Smooth muscle cell (in vitro differentiated cells): ENCODE measurements at regions not wholly inside any gene's neighbourhood (a gene's known extent, or its start where the extent isn't known, plus 50 kb on each side); places are given as distances from the start of the nearest gene placed in this dataset.

Source experiments
- DNase-seq: peaks from one replicate; lab custom pipeline; 2025; ENCODE audit not compliant: unreplicated experiment; lab: John Stamatoyannopoulos, UW
- H2AFZ ChIP-seq: fragments of 200-600 bp; sonication (generic); 2 replicates; pipeline ENCODE4 v1.6.0; 2016; ENCODE audit warnings: antibody characterized with exemption, low read depth, mild to moderate bottlenecking
- H3F3A ChIP-seq: fragments of 200-600 bp; sonication (generic); 2 replicates; pipeline ENCODE4 v1.6.0; 2017; ENCODE audit warnings: antibody characterized with exemption, low read depth
- H3K27ac ChIP-seq: fragments of 200-600 bp; sonication (generic); 2 replicates; pipeline ENCODE4 v1.5.1; 2016; ENCODE audit warnings: low read depth, mild to moderate bottlenecking
- H3K27me3 ChIP-seq: fragments of 200-600 bp; sonication (generic); 2 replicates; pipeline ENCODE4 v1.6.1; 2016; ENCODE audit warnings: low read depth, mild to moderate bottlenecking
- H3K36me3 ChIP-seq: fragments of 200-600 bp; sonication (generic); 2 replicates; pipeline ENCODE4 v1.5.1; 2016; ENCODE audit warnings: low read depth
- H3K4me1 ChIP-seq: fragments of 200-600 bp; sonication (generic); 2 replicates; pipeline ENCODE4 v1.5.1; 2016; ENCODE audit warnings: low read depth
- H3K4me2 ChIP-seq: fragments of 200-600 bp; sonication (generic); 2 replicates; pipeline ENCODE4 v1.6.0; 2016; ENCODE audit warnings: mild to moderate bottlenecking
- H3K4me3 ChIP-seq: fragments of 200-600 bp; sonication (generic); 2 replicates; pipeline ENCODE4 v1.5.1; 2016; ENCODE audit warnings: mild to moderate bottlenecking
- H3K79me2 ChIP-seq: fragments of 200-600 bp; sonication (generic); 2 replicates; pipeline ENCODE4 v1.6.0; 2016; ENCODE audit warnings: low read depth, mild to moderate bottlenecking
- H3K9ac ChIP-seq: fragments of 200-600 bp; sonication (generic); 2 replicates; pipeline ENCODE4 v1.6.0; 2016; ENCODE audit warnings: low read depth
- H3K9me3 ChIP-seq: fragments of 200-600 bp; sonication (generic); replicated peaks from 2 replicates; pipeline ENCODE4 v1.5.1; 2016; ENCODE audit warnings: low read depth
- H4K20me1 ChIP-seq: fragments of 200-600 bp; sonication (generic); 2 replicates; pipeline ENCODE4 v1.6.0; 2016; ENCODE audit warnings: low read depth
- WGBS: methylation state at CpG from one replicate; pipeline ENCODE4 v1.1.7; 2016; ENCODE audit warnings: low lambda C conversion rate; 5-methylcytosine and 5-hydroxymethylcytosine counted together
- TF ChIP-seq, protein P1 (sequence below): fragments of 200-600 bp; sonication (generic); IDR thresholded peaks from 2 replicates; pipeline ENCODE4 v1.5.1; 2017; ENCODE audit warnings: borderline replicate concordance, mild to moderate bottlenecking, antibody characterized with exemption; ENCODE audit not compliant: insufficient read depth, poor library complexity, severe bottlenecking

DNA sequence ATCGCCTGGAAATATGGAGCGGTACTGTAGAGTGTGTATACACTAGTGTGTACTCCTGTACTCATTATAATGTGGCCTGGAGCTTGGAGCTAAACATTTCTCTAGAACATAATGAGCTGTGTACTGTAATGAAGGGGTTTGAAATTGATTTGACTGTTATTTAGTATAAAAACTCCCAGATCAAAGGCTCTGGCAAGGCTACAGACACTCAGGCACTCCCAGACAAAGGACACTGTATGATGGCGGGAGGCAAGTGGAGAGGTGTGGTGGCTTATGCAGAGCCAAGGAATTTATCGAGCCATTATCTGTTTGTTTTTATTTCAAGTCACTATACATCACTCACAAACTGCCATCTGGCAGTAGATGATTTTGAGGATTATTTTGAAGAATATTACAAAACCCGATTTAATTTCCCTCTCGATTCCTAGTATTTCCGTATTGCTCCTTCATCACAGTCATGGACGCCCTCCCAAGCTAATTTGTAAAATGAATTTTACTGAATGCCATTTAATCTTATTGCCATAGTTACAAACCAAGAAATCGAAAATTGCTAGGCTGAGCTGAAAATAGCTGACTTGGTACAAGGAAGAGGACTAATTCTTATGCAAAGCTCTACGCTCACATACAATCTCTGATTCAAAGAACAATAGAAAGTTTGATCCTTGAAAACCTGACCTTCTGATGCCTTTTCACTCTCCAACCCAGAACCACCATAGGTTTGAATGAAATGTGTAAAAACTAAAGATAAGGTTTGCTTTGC lies 240.2 kb upstream of the SEMA6A start:
- no peaks in the 10 kb centered on the region for H3K9me3 ChIP-seq
- DNase-seq: no peak
- H3K27me3 ChIP-seq: no peaks in the 10 kb centered on the region
- H3F3A ChIP-seq: no peaks in the 10 kb centered on the region
- H3K9ac ChIP-seq: no peak overlapping the region
- H3K27ac ChIP-seq: no peak overlapping the region
- WGBS: 89% methylated on average over 10 of the region's 10 CpGs
- no peak overlapping the region for H3K4me2 ChIP-seq
- H3K36me3 ChIP-seq: no peaks in the 10 kb centered on the region
- no peak overlapping the region for H3K4me3 ChIP-seq
- no peak overlapping the region for H2AFZ ChIP-seq
- no peaks in the 10 kb centered on the region for H3K79me2 ChIP-seq
- peaks cover 19% of the 10 kb centered on the region for H3K4me1 ChIP-seq
- TF ChIP-seq, protein P1, sequence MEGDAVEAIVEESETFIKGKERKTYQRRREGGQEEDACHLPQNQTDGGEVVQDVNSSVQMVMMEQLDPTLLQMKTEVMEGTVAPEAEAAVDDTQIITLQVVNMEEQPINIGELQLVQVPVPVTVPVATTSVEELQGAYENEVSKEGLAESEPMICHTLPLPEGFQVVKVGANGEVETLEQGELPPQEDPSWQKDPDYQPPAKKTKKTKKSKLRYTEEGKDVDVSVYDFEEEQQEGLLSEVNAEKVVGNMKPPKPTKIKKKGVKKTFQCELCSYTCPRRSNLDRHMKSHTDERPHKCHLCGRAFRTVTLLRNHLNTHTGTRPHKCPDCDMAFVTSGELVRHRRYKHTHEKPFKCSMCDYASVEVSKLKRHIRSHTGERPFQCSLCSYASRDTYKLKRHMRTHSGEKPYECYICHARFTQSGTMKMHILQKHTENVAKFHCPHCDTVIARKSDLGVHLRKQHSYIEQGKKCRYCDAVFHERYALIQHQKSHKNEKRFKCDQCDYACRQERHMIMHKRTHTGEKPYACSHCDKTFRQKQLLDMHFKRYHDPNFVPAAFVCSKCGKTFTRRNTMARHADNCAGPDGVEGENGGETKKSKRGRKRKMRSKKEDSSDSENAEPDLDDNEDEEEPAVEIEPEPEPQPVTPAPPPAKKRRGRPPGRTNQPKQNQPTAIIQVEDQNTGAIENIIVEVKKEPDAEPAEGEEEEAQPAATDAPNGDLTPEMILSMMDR: no peak
- no peaks in the 10 kb centered on the region for H4K20me1 ChIP-seq

- 73% methylated on average over 2 of the region's 2 CpGs for WGBS
- Histone ChIP-seq H3K9me3 (no peaks in the 10 kb centered on the region), H3K4me2 (no peak overlapping the region), H3K4me1 (peaks cover 20% of the 10 kb centered on the region), H3K36me3 (no peaks in the 10 kb centered on the region), H4K20me1 (no peaks in the 10 kb centered on the region), H3K27ac (no peak overlapping the region), H3K79me2 (no peaks in the 10 kb centered on the region), H2AFZ (no peak overlapping the region), H3F3A (no peaks in the 10 kb centered on the region), H3K27me3 (no peaks in the 10 kb centered on the region), H3K4me3 (no peak overlapping the region), H3K9ac (no peak overlapping the region)
- TF ChIP-seq, protein P1: no peak
- DNase-seq: no peak
These were observed 239.3 kb upstream of the SEMA6A start for GRCh38 chr5:116813906-116814305.

GRCh38 chr5:116813356-116813755 lies 238.7 kb upstream of the SEMA6A start:
- Histone ChIP-seq H3F3A (no peaks in the 10 kb centered on the region), H3K9ac (no peak overlapping the region), H3K36me3 (no peaks in the 10 kb centered on the region), H2AFZ (no peak overlapping the region), H3K9me3 (no peaks in the 10 kb centered on the region), H3K4me3 (no peak overlapping the region), H4K20me1 (no peaks in the 10 kb centered on the region), H3K4me1 (peaks cover 20% of the 10 kb centered on the region), H3K27me3 (no peaks in the 10 kb centered on the region), H3K4me2 (no peak overlapping the region), H3K27ac (no peak overlapping the region), H3K79me2 (no peaks in the 10 kb centered on the region)
- TF ChIP-seq, protein P1: no peak
- WGBS: 94% methylated on average over 2 of the region's 2 CpGs
- DNase-seq: no peak

GRCh38 chr5:116810951-116811350 lies 236.3 kb upstream of the SEMA6A start:
- Histone ChIP-seq H3K4me1 (peaks cover 20% of the 10 kb centered on the region), H3K4me2 (no peak overlapping the region), H3K9ac (no peak overlapping the region), H3K27me3 (no peaks in the 10 kb centered on the region), H3K27ac (no peak overlapping the region), H3K36me3 (no peaks in the 10 kb centered on the region), H3K4me3 (no peak overlapping the region), H3K79me2 (no peaks in the 10 kb centered on the region), H3K9me3 (no peaks in the 10 kb centered on the region), H2AFZ (no peak overlapping the region), H4K20me1 (no peaks in the 10 kb centered on the region), H3F3A (no peaks in the 10 kb centered on the region)
- DNase-seq: no peak
- TF ChIP-seq, protein P1: no peak
- WGBS: 44% methylated on average over 2 of the region's 2 CpGs
